ENCODE measurements at regions not wholly inside any gene's neighbourhood (a gene's known extent, or its start where the extent isn't known, plus 50 kb on each side); places are given as distances from the start of the nearest gene placed in this dataset.

DNA sequence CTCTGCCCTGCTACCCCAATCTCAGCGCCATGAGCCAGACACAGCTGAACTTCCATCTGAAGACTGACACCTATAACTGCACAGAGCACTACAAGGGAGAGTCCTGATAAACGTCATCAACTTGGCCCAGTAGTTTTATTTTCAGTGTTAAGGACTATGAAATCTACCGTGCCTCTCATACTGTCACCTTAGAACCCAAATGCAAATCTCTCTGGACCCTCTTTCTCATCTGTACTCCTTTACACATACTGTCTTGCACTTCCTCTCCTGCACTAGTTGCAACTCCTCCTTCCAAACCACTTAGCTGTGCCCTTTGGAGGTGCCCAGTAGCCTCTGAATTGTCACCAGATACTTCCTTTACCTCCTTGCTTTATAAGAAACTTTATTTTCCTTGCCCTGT is 420.2 kb upstream of the CNKSR2 start:
- H3K36me3 ChIP-seq (replicated peaks; ENCODE audit: low read depth, low read length), result no peaks in the 10 kb centered on the region
- H3K27me3 ChIP-seq (ENCODE audit: low read depth, low read length), result no peaks in the 10 kb centered on the region
- no peaks in the 10 kb centered on the region for H3K9me3 ChIP-seq (ENCODE audit: insufficient read depth, low read length)
- no peak overlapping the region for H3K4me2 ChIP-seq (ENCODE audit: low read length)
- no peak overlapping the region for H3K27ac ChIP-seq (ENCODE audit: low read length)
- no peaks in the 10 kb centered on the region for H3K79me2 ChIP-seq (ENCODE audit: low read length)
- no peak for TF ChIP-seq EZH2phosphoT487 (IDR thresholded peaks at IDR 0.05; ENCODE audit: low read depth)
- TF ChIP-seq, protein P1, sequence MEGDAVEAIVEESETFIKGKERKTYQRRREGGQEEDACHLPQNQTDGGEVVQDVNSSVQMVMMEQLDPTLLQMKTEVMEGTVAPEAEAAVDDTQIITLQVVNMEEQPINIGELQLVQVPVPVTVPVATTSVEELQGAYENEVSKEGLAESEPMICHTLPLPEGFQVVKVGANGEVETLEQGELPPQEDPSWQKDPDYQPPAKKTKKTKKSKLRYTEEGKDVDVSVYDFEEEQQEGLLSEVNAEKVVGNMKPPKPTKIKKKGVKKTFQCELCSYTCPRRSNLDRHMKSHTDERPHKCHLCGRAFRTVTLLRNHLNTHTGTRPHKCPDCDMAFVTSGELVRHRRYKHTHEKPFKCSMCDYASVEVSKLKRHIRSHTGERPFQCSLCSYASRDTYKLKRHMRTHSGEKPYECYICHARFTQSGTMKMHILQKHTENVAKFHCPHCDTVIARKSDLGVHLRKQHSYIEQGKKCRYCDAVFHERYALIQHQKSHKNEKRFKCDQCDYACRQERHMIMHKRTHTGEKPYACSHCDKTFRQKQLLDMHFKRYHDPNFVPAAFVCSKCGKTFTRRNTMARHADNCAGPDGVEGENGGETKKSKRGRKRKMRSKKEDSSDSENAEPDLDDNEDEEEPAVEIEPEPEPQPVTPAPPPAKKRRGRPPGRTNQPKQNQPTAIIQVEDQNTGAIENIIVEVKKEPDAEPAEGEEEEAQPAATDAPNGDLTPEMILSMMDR (IDR thresholded peaks at IDR 0.05; ENCODE audit: low read depth, low read length), result no peak
- H4K20me1 ChIP-seq (ENCODE audit: insufficient read depth, low read length), result no peaks in the 10 kb centered on the region
- H2AFZ ChIP-seq (ENCODE audit: low read depth, low read length), result no peak overlapping the region
- no peaks in the 10 kb centered on the region for H3K4me1 ChIP-seq (ENCODE audit: low read length)
- no peak overlapping the region for H3K4me3 ChIP-seq (ENCODE audit: low read length)
- no peak overlapping the region for H3K9ac ChIP-seq (ENCODE audit: low read length)

DNA sequence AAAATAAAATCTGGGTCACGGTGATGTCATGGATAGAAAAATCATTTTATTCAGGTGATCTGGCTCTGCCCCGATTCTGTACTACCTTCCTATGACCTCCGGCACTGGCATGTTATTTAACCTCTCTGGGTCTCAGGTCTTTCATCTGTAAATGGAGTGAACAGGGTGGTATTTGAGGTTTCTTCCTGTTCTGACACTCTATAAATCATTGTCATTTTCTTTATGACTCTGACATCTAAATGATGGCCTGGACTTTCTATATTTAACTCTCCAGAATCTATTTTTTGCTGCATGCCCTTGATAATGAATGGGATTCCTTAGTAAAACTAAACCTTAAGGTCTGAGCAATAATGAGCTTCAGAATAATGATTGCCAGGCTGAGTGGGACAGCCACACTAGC is 422.0 kb upstream of the CNKSR2 start:
- Histone ChIP-seq H3K27me3 (ENCODE audit: low read depth, low read length) (no peaks in the 10 kb centered on the region), H3K27ac (ENCODE audit: low read length) (no peak overlapping the region), H3K4me3 (ENCODE audit: low read length) (no peak overlapping the region), H3K36me3 (replicated peaks; ENCODE audit: low read depth, low read length) (no peaks in the 10 kb centered on the region), H3K4me2 (ENCODE audit: low read length) (no peak overlapping the region), H3K9ac (ENCODE audit: low read length) (no peak overlapping the region), H3K9me3 (ENCODE audit: insufficient read depth, low read length) (no peaks in the 10 kb centered on the region), H3K79me2 (ENCODE audit: low read length) (no peaks in the 10 kb centered on the region), H4K20me1 (ENCODE audit: insufficient read depth, low read length) (no peaks in the 10 kb centered on the region), H3K4me1 (ENCODE audit: low read length) (no peaks in the 10 kb centered on the region), H2AFZ (ENCODE audit: low read depth, low read length) (no peak overlapping the region)
- TF ChIP-seq, protein P1 (IDR thresholded peaks at IDR 0.05; ENCODE audit: low read depth, low read length), result no peak
- TF ChIP-seq EZH2phosphoT487 (IDR thresholded peaks at IDR 0.05; ENCODE audit: low read depth), result no peak

DNA sequence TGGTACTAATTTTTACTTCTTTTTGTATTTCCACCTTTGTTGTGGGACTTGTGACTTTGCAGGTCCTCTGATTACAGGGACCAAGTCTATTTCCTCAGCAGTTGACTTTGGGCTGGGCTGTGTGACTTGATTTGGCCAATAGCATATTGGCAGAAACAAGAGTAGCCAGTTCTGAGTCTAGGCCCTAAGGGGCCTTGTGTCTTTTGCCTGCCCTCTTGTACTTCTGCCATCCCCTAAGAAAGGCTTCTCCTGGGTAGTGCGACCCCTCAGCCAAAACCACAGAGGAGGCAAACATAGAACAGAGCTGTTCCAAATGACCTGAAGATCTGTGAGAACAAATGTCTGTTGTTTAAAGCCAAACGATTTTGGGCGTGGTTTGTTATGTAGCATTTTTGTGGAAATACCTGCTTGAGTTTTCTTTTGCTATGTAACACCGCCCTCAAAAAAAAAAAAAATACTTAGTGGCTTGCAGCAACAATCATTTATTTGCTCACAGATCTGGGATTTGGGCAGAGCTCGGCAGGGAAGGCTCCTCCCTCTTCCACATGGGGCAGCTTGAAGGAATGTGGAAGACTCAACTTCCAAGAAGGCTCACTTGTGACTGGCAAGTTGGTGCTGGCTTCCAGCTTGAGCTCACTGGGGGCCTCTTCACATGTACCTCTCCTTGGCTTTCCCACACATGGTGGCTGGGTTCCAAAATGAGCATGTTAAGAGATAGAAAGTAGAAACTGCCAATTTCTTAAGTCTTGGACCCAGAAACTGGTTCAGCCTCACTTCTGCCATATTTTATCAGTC is 423.0 kb upstream of the CNKSR2 start:
- H4K20me1 ChIP-seq (ENCODE audit: insufficient read depth, low read length), result no peaks in the 10 kb centered on the region
- no peak overlapping the region for H3K4me2 ChIP-seq (ENCODE audit: low read length)
- no peak for TF ChIP-seq EZH2phosphoT487 (IDR thresholded peaks at IDR 0.05; ENCODE audit: low read depth)
- TF ChIP-seq, protein P1 (IDR thresholded peaks at IDR 0.05; ENCODE audit: low read depth, low read length), result no peak
- H3K36me3 ChIP-seq (replicated peaks; ENCODE audit: low read depth, low read length), result no peaks in the 10 kb centered on the region
- no peak overlapping the region for H3K4me3 ChIP-seq (ENCODE audit: low read length)
- no peaks in the 10 kb centered on the region for H3K27me3 ChIP-seq (ENCODE audit: low read depth, low read length)
- no peaks in the 10 kb centered on the region for H3K9me3 ChIP-seq (ENCODE audit: insufficient read depth, low read length)
- no peak overlapping the region for H3K27ac ChIP-seq (ENCODE audit: low read length)
- H3K79me2 ChIP-seq (ENCODE audit: low read length), result no peaks in the 10 kb centered on the region
- H3K4me1 ChIP-seq (ENCODE audit: low read length), result no peaks in the 10 kb centered on the region
- H3K9ac ChIP-seq (ENCODE audit: low read length), result no peak overlapping the region
- no peak overlapping the region for H2AFZ ChIP-seq (ENCODE audit: low read depth, low read length)

GRCh38 chrX:20947411-20947912 is 426.8 kb upstream of the CNKSR2 start:
- Histone ChIP-seq H3K79me2 (ENCODE audit: low read length) (no peaks in the 10 kb centered on the region), H3K27me3 (ENCODE audit: low read depth, low read length) (no peaks in the 10 kb centered on the region), H4K20me1 (ENCODE audit: insufficient read depth, low read length) (no peaks in the 10 kb centered on the region), H3K4me2 (ENCODE audit: low read length) (no peak overlapping the region), H3K9ac (ENCODE audit: low read length) (no peak overlapping the region), H3K9me3 (ENCODE audit: insufficient read depth, low read length) (no peaks in the 10 kb centered on the region), H3K4me1 (ENCODE audit: low read length) (no peaks in the 10 kb centered on the region), H3K36me3 (replicated peaks; ENCODE audit: low read depth, low read length) (no peaks in the 10 kb centered on the region), H2AFZ (ENCODE audit: low read depth, low read length) (no peak overlapping the region), H3K27ac (ENCODE audit: low read length) (no peak overlapping the region), H3K4me3 (ENCODE audit: low read length) (no peak overlapping the region)
- no peak for TF ChIP-seq EZH2phosphoT487 (IDR thresholded peaks at IDR 0.05; ENCODE audit: low read depth)
- TF ChIP-seq, protein P1 (IDR thresholded peaks at IDR 0.05; ENCODE audit: low read depth, low read length), result no peak
